Thyroid gland (tissue), 4 donors: ENCODE measurements at regions not wholly inside any gene's neighbourhood (a gene's known extent, or its start where the extent isn't known, plus 50 kb on each side); places are given as distances from the start of the nearest gene placed in this dataset.

Experiments used
- CTCF ChIP-seq, 6 experiments: fragments of 200-600 bp in 3 of 6; fragments of 450-650 bp in 3 of 6; sonication (generic) in 3 of 6; IDR thresholded peaks; one replicate each; pipeline ENCODE4 v1.5.1; 2016 to 2019; ENCODE audit warnings: antibody characterized with exemption in 6 of 6, mild to moderate bottlenecking in 2 of 6, inconsistent platforms in 1 of 6, moderate library complexity in 1 of 6
- POLR2A ChIP-seq, 2 donors: fragments of 450-650 bp; IDR thresholded peaks; one replicate each; pipeline ENCODE4 v1.6.1; 2017; ENCODE audit warnings: antibody characterized with exemption in 2 of 2, mild to moderate bottlenecking in 2 of 2, moderate library complexity in 1 of 2

- TF ChIP-seq CTCF (IDR thresholded peaks at IDR 0.05) (no peak), POLR2A (IDR thresholded peaks at IDR 0.05) (no peak)
These were observed 953.2 kb downstream of the SORCS3 start for GRCh38 chr10:105594296-105594695.
